OCI-M1 (cell line): ENCODE measurements at regions not wholly inside any gene's neighbourhood (a gene's known extent, or its start where the extent isn't known, plus 50 kb on each side); places are given as distances from the start of the nearest gene placed in this dataset.
"Not testable (repeated sequence)": the region's sequence is repeated elsewhere in the genome, so short reads cannot be mapped to it uniquely, and the experiment has no call there.

ENCODE experiments used
- DNase-seq: peaks from one replicate; lab custom pipeline; 2025; lab: John Stamatoyannopoulos, UW

- DNase-seq = no peak
Measured at GRCh38 chr7:81181066-81181465, 262.2 kb upstream of the SEMA3C start.

- DNase-seq = no peak
Measured at GRCh38 chr7:81180573-81180972, 261.7 kb upstream of the SEMA3C start.

GRCh38 chr7:81175275-81175940 is 256.6 kb upstream of the SEMA3C start:
- DNase-seq = no peak

DNA sequence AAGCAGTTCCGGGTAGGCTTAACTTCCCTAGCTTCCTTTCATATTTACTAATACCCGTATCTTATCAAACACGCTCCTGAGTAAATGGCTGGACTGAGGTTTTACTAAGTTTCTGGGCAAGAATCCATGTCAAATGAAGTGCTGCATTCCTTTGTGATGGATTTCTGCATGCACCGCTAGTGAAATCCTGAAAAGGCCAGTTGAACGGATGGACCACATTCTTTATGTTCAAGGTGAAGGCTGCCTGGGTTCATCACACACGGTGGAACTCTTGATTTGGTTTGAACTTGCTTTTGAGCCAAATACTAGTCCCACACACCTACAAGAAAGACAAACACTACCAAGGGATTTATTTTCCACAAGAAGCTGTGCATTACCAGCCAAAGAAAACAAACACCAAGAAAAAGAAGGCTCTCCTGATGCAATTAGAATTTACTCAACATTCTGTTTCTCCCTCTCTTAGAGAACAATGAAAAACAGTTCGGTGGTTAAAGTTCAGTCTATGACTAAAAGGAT is 255.0 kb upstream of the SEMA3C start:
- DNase-seq = no peak

DNA sequence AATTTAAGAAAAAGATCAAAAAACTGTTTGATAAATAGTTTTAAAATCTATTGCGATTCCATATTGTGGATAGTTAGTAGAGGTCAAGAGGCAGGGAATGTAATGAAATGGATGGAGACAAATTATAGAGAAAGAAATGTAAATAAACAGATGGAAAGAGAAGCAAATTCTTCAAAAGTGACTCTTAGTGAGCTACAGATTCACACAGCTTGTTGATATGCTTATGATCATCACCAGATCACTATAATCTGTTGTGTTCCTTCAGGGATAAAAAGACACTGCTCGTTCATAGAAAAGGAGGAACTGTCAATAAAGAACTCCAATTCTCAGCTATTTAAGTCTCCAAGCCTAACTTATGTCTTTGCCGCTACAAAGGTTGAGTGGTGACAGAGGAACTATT is 251.4 kb upstream of the SEMA3C start:
- DNase-seq = no peak

DNA sequence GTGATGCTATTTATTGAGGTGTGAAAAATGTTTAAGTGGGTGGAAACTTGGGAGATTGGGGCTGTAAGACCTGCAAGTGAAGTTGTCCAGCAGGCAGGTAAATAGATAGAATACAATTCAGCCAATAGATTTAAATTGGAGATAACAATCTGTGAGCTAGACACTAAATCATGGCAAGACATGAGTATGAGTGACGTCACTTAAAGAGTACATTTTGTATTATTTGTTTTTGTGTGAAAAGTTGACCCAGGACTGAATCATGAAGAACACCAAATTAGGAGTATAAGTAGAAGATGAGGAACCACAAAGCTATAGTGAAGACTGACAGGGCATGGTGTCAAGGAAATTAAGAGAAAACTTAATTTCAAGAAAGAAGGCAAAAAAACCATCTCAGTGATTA is 249.1 kb upstream of the SEMA3C start:
- DNase-seq = no peak

- DNase-seq = no peak
Measured at GRCh38 chr7:81165070-81165469, 246.2 kb upstream of the SEMA3C start.

- no peak for DNase-seq
Measured at GRCh38 chr7:81162771-81163525, 244.1 kb upstream of the SEMA3C start.

GRCh38 chr7:81162234-81162633 is 243.4 kb upstream of the SEMA3C start:
- no peak for DNase-seq

DNA sequence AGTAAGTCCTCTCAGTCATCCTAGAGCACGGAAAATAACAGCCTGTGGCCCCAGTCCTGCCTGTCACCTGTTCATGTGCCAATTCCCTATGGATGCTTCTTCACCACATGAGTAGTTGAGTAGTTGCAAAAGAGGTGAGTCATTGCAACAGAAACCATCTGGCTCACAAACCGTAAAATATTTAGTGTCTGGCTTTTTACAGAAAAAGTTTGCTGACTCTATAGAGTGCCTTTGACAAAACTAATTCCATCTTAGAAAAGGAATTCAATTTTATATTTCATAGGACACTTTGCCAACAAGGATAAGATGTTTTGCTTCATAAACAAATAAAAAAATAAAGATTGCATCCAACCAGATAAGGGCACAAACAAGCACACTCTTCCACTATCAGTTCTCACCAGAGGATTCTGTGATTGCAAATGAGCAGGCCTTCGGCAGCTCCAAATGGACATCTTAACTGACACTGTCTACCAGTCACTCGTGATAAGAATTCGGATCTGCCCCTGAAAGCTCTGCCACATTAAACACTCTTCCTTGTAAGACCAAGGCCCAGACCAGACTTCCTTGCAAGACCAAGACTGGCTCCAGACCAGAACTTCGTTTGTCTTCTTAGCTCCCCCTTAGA is 242.7 kb upstream of the SEMA3C start:
- DNase-seq = peak; percentile 99

- peak; percentile 70 for DNase-seq
Measured at GRCh38 chr7:81159402-81159801, 240.6 kb upstream of the SEMA3C start.

GRCh38 chr7:81158189-81158588 is 239.3 kb upstream of the SEMA3C start:
- no peak for DNase-seq

DNA sequence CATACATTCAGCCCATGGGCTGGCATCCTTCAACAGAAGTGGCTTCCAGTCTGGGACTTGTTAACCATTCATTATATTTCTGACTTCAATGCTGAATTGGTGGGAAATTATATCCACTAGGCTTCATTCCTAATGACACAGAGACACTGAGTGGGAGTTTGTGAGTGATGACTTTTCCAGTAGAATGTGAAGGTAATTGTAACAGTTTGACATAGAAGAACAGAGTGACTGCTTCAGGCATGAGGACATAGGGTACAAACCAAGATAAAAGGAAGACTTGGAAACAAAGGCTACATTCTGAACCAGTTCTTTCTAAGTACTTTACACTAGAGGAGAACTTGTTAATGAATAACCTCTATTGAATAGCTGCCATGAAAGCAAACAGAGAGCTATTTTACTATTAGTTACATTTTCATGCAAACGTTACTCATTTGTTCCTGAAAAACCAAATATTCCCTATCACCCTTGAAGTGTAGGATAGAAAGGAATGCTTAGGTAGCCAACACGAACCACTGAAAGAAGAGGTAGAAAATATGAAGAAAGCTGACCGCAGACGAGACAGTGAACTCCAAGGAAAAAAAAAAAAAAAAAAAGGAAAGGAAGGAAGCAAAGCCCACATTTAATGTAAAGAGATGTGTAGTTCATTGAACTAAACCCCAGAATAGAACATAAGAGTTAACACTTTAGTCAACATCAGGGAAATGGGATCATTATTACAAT is 237.0 kb upstream of the SEMA3C start:
- no peak for DNase-seq

- no peak for DNase-seq
Measured at GRCh38 chr7:81154565-81154964, 235.7 kb upstream of the SEMA3C start.

GRCh38 chr7:81152925-81153324 is 234.1 kb upstream of the SEMA3C start:
- not testable (repeated sequence) for DNase-seq

DNA sequence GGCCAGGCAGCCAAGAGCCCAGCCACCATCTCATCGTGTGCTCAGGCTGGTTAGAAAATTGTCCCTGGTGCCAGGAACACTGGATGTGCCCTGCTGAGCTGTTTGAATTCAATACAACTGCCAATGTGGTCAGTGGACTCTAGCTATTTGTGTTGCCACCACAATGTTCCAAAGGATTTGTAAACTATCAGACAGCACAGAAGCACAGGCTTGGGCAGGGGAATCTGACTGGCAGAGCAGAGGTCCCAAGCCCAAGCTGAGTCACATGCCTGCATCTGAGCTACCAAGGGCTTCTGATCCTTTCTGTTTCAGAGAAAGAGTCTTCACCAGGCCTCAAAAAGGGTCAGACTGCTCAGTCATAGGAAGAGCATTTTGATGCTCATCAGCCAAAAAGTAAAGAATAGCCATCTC is 232.1 kb upstream of the SEMA3C start:
- peak; percentile 61 for DNase-seq

GRCh38 chr7:81143856-81144255 is 225.0 kb upstream of the SEMA3C start:
- DNase-seq = no peak

DNA sequence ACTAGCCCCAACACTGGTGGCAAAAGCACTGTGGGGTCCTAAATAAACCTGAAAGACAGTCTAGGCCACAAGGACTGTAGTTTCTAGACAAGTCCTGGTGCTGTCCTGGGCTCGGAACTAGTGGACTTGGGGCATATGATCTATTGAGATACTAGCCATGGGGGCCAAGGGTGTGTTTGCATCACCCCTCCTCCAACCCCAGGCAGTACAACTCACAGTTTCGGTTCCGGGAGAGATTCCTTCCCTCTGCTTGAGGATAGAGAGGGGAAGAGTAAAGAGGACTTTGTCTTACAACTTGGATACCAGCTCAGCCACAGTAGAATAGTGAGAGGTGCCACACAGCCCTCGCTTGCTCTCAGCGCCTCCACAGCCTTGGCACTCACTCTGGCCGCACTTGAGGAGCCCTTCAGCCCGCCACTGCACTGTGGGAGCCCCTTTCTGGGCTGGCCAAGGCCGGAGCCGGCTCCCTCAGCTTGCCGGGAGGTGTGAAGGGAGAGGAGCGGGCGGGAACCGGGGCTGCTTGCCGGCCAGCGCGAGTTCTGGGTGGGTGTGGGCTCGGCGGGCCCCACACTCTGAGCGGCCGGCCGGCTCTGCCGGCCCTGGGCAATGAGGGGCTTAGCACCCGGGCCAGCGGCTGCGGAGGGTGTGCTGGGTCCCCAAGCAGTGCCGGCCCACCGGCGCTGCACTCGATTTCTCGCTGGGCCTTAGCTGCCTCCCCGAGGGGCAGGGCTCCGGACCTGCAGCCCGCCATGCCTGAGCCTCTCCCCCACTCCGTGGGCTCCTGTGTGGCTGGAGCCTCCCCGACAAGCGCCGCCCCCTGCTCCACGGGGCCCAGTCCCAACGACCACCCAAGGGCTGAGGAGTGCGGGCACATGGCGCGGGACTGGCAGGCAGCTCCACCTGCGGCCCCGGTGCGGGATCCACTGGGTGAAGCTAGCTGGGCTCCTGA is 222.7 kb upstream of the SEMA3C start:
- DNase-seq = not testable (repeated sequence)

DNA sequence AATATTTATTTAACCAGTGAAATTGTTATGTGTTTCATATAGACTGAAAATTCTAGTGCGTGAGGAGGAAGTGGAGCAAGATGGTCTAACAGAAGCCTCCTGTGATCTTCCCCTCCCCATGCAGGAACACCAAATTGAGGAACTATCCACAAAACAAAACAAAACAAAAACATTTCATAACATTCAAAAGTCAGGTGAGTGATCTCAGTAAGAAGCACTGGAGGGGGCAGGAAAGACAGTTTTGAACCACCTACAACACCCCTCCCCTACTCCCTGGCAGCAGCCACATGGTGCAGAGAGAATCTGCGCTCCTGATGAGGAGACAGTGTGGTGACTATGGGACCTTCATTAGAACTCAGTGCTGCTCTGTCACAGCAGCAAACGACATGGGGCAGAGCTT is 221.9 kb upstream of the SEMA3C start:
- peak; percentile 94 for DNase-seq

DNA sequence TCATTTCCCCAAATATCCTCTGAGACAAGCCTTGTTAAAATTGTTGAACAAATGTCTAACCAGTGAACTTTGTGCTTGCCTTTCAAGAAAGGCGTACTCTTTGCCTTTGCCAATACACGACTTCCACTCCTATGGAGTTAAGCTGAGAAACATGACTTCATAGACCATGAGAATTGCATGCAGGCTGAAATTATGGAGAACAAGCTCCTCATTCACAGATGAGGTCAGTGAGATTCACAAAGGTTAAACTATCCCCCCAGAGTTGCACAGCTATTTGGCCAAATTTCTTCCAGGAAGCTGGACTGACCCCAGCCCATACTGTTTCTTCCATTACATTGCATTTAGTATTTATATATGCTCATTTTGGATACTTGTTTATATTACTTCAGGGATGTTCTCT is 221.4 kb upstream of the SEMA3C start:
- DNase-seq = peak; percentile 79

- DNase-seq = peak; percentile 87
Measured at GRCh38 chr7:81138870-81139269, 220.0 kb upstream of the SEMA3C start.
